Naive thymus-derived CD4-positive, alpha-beta T cell (primary cell): ENCODE measurements at regions not wholly inside any gene's neighbourhood (a gene's known extent, or its start where the extent isn't known, plus 50 kb on each side); places are given as distances from the start of the nearest gene placed in this dataset.

Source experiments
- ATAC-seq: fragments of 150-1000 bp; cut with Tn5 transposase; 2 replicates; pipeline ENCODE4 v1.10.0; 2021; ENCODE audit warnings: mild to moderate bottlenecking, moderate library complexity
- CTCF ChIA-PET: fragments of 350-600 bp; sonication (Branson Sonifier 250); formaldehyde crosslinking; loops from one replicate; lab custom pipeline; 2021; ENCODE audit warnings: antibody characterized with exemption; lab: Charles Lee
- POLR2A ChIA-PET: fragments of 350-600 bp; sonication (Branson Sonifier 250); formaldehyde crosslinking; loops from one replicate; lab custom pipeline; 2021; ENCODE audit warnings: antibody characterized with exemption, inconsistent platforms; lab: Charles Lee
- DNase-seq, 9 donors: peaks; one replicate each; pipeline versions ENCODE4 v3.0.0 to v3.0.0-alpha.2; 2020 to 2022; ENCODE audit warnings: mixed read lengths in 1 of 9
- H3K27ac ChIP-seq: one replicate; pipeline ENCODE4 v1.7.0; 2013; ENCODE audit warnings: mild to moderate bottlenecking, low read depth, low read length, moderate library complexity
- H3K27me3 ChIP-seq, 2 donors: one replicate each; pipeline ENCODE4 v1.7.0; 2013; ENCODE audit warnings: low read length in 2 of 2, mild to moderate bottlenecking in 2 of 2, moderate library complexity in 2 of 2; ENCODE audit not compliant: control insufficient read depth in 2 of 2, insufficient read depth in 2 of 2
- H3K36me3 ChIP-seq, 3 experiments: 1 replicate in 2 of 3; 2 replicates in 1 of 3; pipeline ENCODE4 v1.7.0; 2013; ENCODE audit warnings: low read length in 3 of 3, mild to moderate bottlenecking in 3 of 3, moderate library complexity in 1 of 3; ENCODE audit not compliant: insufficient read depth in 3 of 3, control insufficient read depth in 2 of 3
- H3K4me1 ChIP-seq, 2 donors: one replicate each; pipeline ENCODE4 v1.7.0; 2013; ENCODE audit warnings: low read length in 2 of 2, mild to moderate bottlenecking in 2 of 2, moderate library complexity in 1 of 2; ENCODE audit not compliant: control insufficient read depth in 2 of 2, insufficient read depth in 2 of 2
- H3K4me3 ChIP-seq: 2 replicates; pipeline ENCODE4 v1.7.0; 2013; ENCODE audit warnings: mild to moderate bottlenecking, low read length
- H3K9me3 ChIP-seq, 3 experiments: 1 replicate in 2 of 3; 2 replicates in 1 of 3; pipeline ENCODE4 v1.7.0; 2013; ENCODE audit warnings: low read length in 3 of 3; ENCODE audit not compliant: control insufficient read depth in 2 of 3
- H3K27ac Mint-ChIP-seq, 9 donors: one replicate each; pipeline ENCODE4 v1.8.0; 2020 to 2022; ENCODE audit warnings: mixed read lengths in 9 of 9, mild to moderate bottlenecking in 8 of 9, moderate library complexity in 5 of 9, inconsistent platforms in 2 of 9
- H3K27me3 Mint-ChIP-seq, 5 donors: one replicate each; pipeline ENCODE4 v1.8.0; 2021 to 2022; ENCODE audit warnings: mixed read lengths in 5 of 5, mild to moderate bottlenecking in 1 of 5
- H3K36me3 Mint-ChIP-seq, 5 donors: one replicate each; pipeline ENCODE4 v1.8.0; 2020 to 2022; ENCODE audit warnings: mixed read lengths in 5 of 5, mild to moderate bottlenecking in 3 of 5, inconsistent platforms in 1 of 5
- H3K4me1 Mint-ChIP-seq, 7 donors: one replicate each; pipeline ENCODE4 v1.8.0; 2020 to 2022; ENCODE audit warnings: mixed read lengths in 7 of 7, mild to moderate bottlenecking in 3 of 7, inconsistent platforms in 1 of 7
- H3K4me3 Mint-ChIP-seq, 10 donors: one replicate each; pipeline ENCODE4 v1.8.0; 2020 to 2022; ENCODE audit warnings: mild to moderate bottlenecking in 10 of 10, mixed read lengths in 10 of 10, moderate library complexity in 6 of 10, inconsistent platforms in 2 of 10
- H3K9me3 Mint-ChIP-seq, 11 donors: one replicate each; pipeline ENCODE4 v1.8.0; 2020 to 2022; ENCODE audit warnings: mixed read lengths in 11 of 11, mild to moderate bottlenecking in 4 of 11, inconsistent platforms in 1 of 11, moderate library complexity in 1 of 11
- intact Hi-C, 2 donors: fragments of 100-400 bp; cut with micrococcal nuclease; formaldehyde crosslinking; loops; one replicate each; pipeline ENCODE4 v1.15.1; 2023

GRCh38 chr2:19675856-19676460 lies 225.8 kb downstream of the TTC32 start:
- Histone ChIP-seq H3K27me3 (no peaks in the 10 kb centered on the region), H3K36me3 (no peaks in the 10 kb centered on the region), H3K4me1 (no peaks in the 10 kb centered on the region), H3K4me3 (no peak overlapping the region), H3K9me3 (no peaks in the 10 kb centered on the region), H3K27ac (no peak overlapping the region)
- Mint-ChIP-seq H3K9me3 (no peaks in the 10 kb centered on the region), H3K27ac (no peak overlapping the region), H3K36me3 (no peaks in the 10 kb centered on the region), H3K27me3 (peaks cover 0 to 44% (median 19%) of the 10 kb centered on the region in 5 donors), H3K4me1 (peaks cover 0 to 4% (median 0%) of the 10 kb centered on the region in 7 donors), H3K4me3 (no peak overlapping the region)
- intact Hi-C loops, result no loop called here
- CTCF ChIA-PET, result no interaction called here
- POLR2A ChIA-PET, result no interaction called here
- DNase-seq, result no peak
- no peak for ATAC-seq

- ATAC-seq (no peak), DNase-seq (no peak)
- H3K4me1 Mint-ChIP-seq, result peaks cover 0 to 4% (median 0%) of the 10 kb centered on the region in 7 donors
- peaks cover 0 to 46% (median 19%) of the 10 kb centered on the region in 5 donors for H3K27me3 Mint-ChIP-seq
- ChIA-PET CTCF (no interaction called here), POLR2A (no interaction called here)
- H3K27me3 ChIP-seq, result no peaks in the 10 kb centered on the region
- no peaks in the 10 kb centered on the region for H3K36me3 Mint-ChIP-seq
- no peaks in the 10 kb centered on the region for H3K9me3 ChIP-seq
- no peaks in the 10 kb centered on the region for H3K9me3 Mint-ChIP-seq
- H3K4me3 Mint-ChIP-seq, result no peak overlapping the region
- intact Hi-C loops, result no loop called here
- no peak overlapping the region for H3K27ac Mint-ChIP-seq
- no peaks in the 10 kb centered on the region for H3K36me3 ChIP-seq
- H3K4me3 ChIP-seq, result no peak overlapping the region
- H3K27ac ChIP-seq, result no peak overlapping the region
- no peaks in the 10 kb centered on the region for H3K4me1 ChIP-seq
Measured at GRCh38 chr2:19675003-19675629, 226.7 kb downstream of the TTC32 start.

DNA sequence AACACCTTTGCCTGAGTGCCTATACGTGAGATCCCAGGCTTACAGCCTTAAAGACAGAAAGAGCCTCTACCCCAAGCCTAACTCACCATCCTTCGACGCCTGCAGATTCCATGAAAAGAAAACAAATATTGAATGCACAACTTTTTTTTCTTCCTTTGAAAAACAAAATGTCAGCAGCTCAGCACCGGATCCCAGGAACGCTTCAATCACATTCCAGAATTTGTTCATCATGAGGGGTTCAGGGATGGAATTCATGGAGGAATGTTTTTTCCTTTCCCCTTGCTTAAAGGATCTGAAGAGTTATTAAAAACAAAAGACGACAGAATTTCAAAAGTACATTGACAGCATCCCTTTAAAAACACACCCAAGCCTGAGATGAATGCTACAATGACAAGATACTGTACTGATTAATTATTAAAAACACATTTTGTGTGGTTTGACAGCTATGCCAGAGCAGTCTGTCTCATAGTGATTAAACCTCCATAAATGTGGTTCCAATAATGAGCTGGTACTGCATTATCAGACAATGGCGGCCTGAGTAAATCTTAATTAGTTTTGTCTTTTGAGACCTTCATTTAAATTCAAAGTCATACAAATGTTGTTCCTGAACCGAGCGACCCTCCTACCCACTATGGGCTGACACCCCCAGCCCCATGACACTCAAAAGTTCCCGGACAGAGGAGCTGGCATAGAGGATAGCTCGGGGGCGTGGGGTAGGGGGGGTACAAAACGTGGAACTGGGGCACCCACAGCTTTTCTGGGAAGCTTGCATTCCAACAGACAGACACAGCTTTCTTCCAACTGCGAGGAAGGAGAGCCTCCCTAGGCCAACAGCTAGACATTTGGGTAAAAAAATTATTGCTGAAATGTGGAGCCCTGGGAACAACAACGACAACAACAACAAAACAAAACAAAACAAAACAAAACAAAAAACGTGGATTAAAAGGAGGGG lies 227.5 kb downstream of the TTC32 start:
- ATAC-seq (no peak), DNase-seq (no peak)
- H3K4me1 ChIP-seq, result no peaks in the 10 kb centered on the region
- no peaks in the 10 kb centered on the region for H3K9me3 Mint-ChIP-seq
- H3K36me3 ChIP-seq, result no peaks in the 10 kb centered on the region
- H3K27me3 Mint-ChIP-seq, result peaks cover 5 to 54% (median 20%) of the 10 kb centered on the region in 5 donors
- no peaks in the 10 kb centered on the region for H3K27me3 ChIP-seq
- H3K27ac Mint-ChIP-seq, result peak overlapping the region in 1 of 9 donors; percentile 18
- no peaks in the 10 kb centered on the region for H3K9me3 ChIP-seq
- peaks cover 0 to 4% (median 0%) of the 10 kb centered on the region in 7 donors for H3K4me1 Mint-ChIP-seq
- ChIA-PET CTCF (no interaction called here), POLR2A (no interaction called here)
- H3K27ac ChIP-seq, result no peak overlapping the region
- H3K4me3 Mint-ChIP-seq, result no peak overlapping the region
- no peak overlapping the region for H3K4me3 ChIP-seq
- intact Hi-C loops, result no loop called here
- H3K36me3 Mint-ChIP-seq, result no peaks in the 10 kb centered on the region

- Mint-ChIP-seq H3K4me3 (no peak overlapping the region), H3K27me3 (peaks cover 14 to 57% (median 23%) of the 10 kb centered on the region in 5 donors), H3K9me3 (no peaks in the 10 kb centered on the region), H3K27ac (no peak overlapping the region), H3K36me3 (no peaks in the 10 kb centered on the region), H3K4me1 (peaks cover 0 to 4% (median 0%) of the 10 kb centered on the region in 7 donors)
- no peaks in the 10 kb centered on the region for H3K36me3 ChIP-seq
- H3K27me3 ChIP-seq, result no peaks in the 10 kb centered on the region
- H3K4me3 ChIP-seq, result no peak overlapping the region
- no peak for ATAC-seq
- intact Hi-C loops, result no loop called here
- CTCF ChIA-PET, result interaction anchor here (0.5 kb wide), 1 partner anchor 894 kb away, joined by 3 read pairs; no protein-coding TSS in a partner anchor
- no peaks in the 10 kb centered on the region for H3K9me3 ChIP-seq
- no peak overlapping the region for H3K27ac ChIP-seq
- DNase-seq, result no peak
- POLR2A ChIA-PET, result no interaction called here
- no peaks in the 10 kb centered on the region for H3K4me1 ChIP-seq
Measured at GRCh38 chr2:19673213-19673791, 228.5 kb downstream of the TTC32 start.

- Mint-ChIP-seq H3K27ac (no peak overlapping the region), H3K4me3 (no peak overlapping the region), H3K4me1 (no peaks in the 10 kb centered on the region), H3K36me3 (no peaks in the 10 kb centered on the region), H3K27me3 (peaks cover 13 to 48% (median 22%) of the 10 kb centered on the region in 5 donors), H3K9me3 (no peaks in the 10 kb centered on the region)
- H3K36me3 ChIP-seq, result no peaks in the 10 kb centered on the region
- no peak overlapping the region for H3K27ac ChIP-seq
- H3K9me3 ChIP-seq, result no peaks in the 10 kb centered on the region
- H3K4me3 ChIP-seq, result no peak overlapping the region
- ATAC-seq (no peak), DNase-seq (no peak)
- ChIA-PET CTCF (no interaction called here), POLR2A (no interaction called here)
- no peaks in the 10 kb centered on the region for H3K4me1 ChIP-seq
- intact Hi-C loops, result no loop called here
- no peaks in the 10 kb centered on the region for H3K27me3 ChIP-seq
Measured at GRCh38 chr2:19671916-19672315, 229.9 kb downstream of the TTC32 start.

GRCh38 chr2:19671311-19671710 lies 230.5 kb downstream of the TTC32 start:
- ATAC-seq (no peak), DNase-seq (no peak)
- intact Hi-C loops, result no loop called here
- ChIA-PET POLR2A (no interaction called here), CTCF (no interaction called here)
- Mint-ChIP-seq H3K9me3 (no peaks in the 10 kb centered on the region), H3K4me1 (no peaks in the 10 kb centered on the region), H3K36me3 (no peaks in the 10 kb centered on the region), H3K27ac (no peak overlapping the region), H3K4me3 (no peak overlapping the region), H3K27me3 (peaks cover 9 to 48% (median 22%) of the 10 kb centered on the region in 5 donors)
- H3K27me3 ChIP-seq, result no peaks in the 10 kb centered on the region
- no peaks in the 10 kb centered on the region for H3K36me3 ChIP-seq
- no peak overlapping the region for H3K4me3 ChIP-seq
- H3K9me3 ChIP-seq, result no peaks in the 10 kb centered on the region
- H3K27ac ChIP-seq, result no peak overlapping the region
- H3K4me1 ChIP-seq, result no peaks in the 10 kb centered on the region
